ENCODE measurements at regions not wholly inside any gene's neighbourhood (a gene's known extent, or its start where the extent isn't known, plus 50 kb on each side); places are given as distances from the start of the nearest gene placed in this dataset.

- ATAC-seq (ENCODE audit: low read depth) (no peak), DNase-seq (ENCODE audit: low spot score) (no peak)
- TF ChIP-seq CTCF (IDR thresholded peaks at IDR 0.05; ENCODE audit: poor library complexity, severe bottlenecking): no peak
- Histone ChIP-seq H3K36me3 (ENCODE audit: low read depth) (no peaks in the 10 kb centered on the region), H3K27ac (ENCODE audit: poor library complexity, severe bottlenecking) (no peak overlapping the region), H3K9me3 (ENCODE audit: severe bottlenecking) (no peaks in the 10 kb centered on the region), H3K4me1 (ENCODE audit: insufficient read depth, poor library complexity, severe bottlenecking) (no peaks in the 10 kb centered on the region), H3K4me3 (ENCODE audit: severe bottlenecking) (no peak overlapping the region), H3K27me3 (ENCODE audit: insufficient read depth, poor library complexity, severe bottlenecking) (no peaks in the 10 kb centered on the region)
Observed at GRCh38 chr9:80294955-80295354, 723.2 kb downstream of the TLE4 start.

GRCh38 chr9:80294318-80294717 is 722.6 kb downstream of the TLE4 start:
- TF ChIP-seq CTCF (IDR thresholded peaks at IDR 0.05; ENCODE audit: poor library complexity, severe bottlenecking): no peak
- H3K36me3 ChIP-seq (ENCODE audit: low read depth): no peaks in the 10 kb centered on the region
- no peak for ATAC-seq (ENCODE audit: low read depth)
- H3K9me3 ChIP-seq (ENCODE audit: severe bottlenecking): no peaks in the 10 kb centered on the region
- no peak overlapping the region for H3K27ac ChIP-seq (ENCODE audit: poor library complexity, severe bottlenecking)
- H3K4me1 ChIP-seq (ENCODE audit: insufficient read depth, poor library complexity, severe bottlenecking): no peaks in the 10 kb centered on the region
- no peak for DNase-seq (ENCODE audit: low spot score)
- no peaks in the 10 kb centered on the region for H3K27me3 ChIP-seq (ENCODE audit: insufficient read depth, poor library complexity, severe bottlenecking)
- H3K4me3 ChIP-seq (ENCODE audit: severe bottlenecking): no peak overlapping the region

GRCh38 chr9:80292231-80292630 is 720.5 kb downstream of the TLE4 start:
- H3K9me3 ChIP-seq (ENCODE audit: severe bottlenecking): no peaks in the 10 kb centered on the region
- H3K27me3 ChIP-seq (ENCODE audit: insufficient read depth, poor library complexity, severe bottlenecking): no peaks in the 10 kb centered on the region
- H3K36me3 ChIP-seq (ENCODE audit: low read depth): no peaks in the 10 kb centered on the region
- no peaks in the 10 kb centered on the region for H3K4me1 ChIP-seq (ENCODE audit: insufficient read depth, poor library complexity, severe bottlenecking)
- no peak for ATAC-seq (ENCODE audit: low read depth)
- no peak for DNase-seq (ENCODE audit: low spot score)
- H3K4me3 ChIP-seq (ENCODE audit: severe bottlenecking): no peak overlapping the region
- no peak for TF ChIP-seq CTCF (IDR thresholded peaks at IDR 0.05; ENCODE audit: poor library complexity, severe bottlenecking)
- no peak overlapping the region for H3K27ac ChIP-seq (ENCODE audit: poor library complexity, severe bottlenecking)

GRCh38 chr9:80285326-80285725 is 713.6 kb downstream of the TLE4 start:
- H3K27me3 ChIP-seq (ENCODE audit: insufficient read depth, poor library complexity, severe bottlenecking): no peaks in the 10 kb centered on the region
- no peaks in the 10 kb centered on the region for H3K4me1 ChIP-seq (ENCODE audit: insufficient read depth, poor library complexity, severe bottlenecking)
- H3K9me3 ChIP-seq (ENCODE audit: severe bottlenecking): no peaks in the 10 kb centered on the region
- no peaks in the 10 kb centered on the region for H3K36me3 ChIP-seq (ENCODE audit: low read depth)
- H3K27ac ChIP-seq (ENCODE audit: poor library complexity, severe bottlenecking): no peak overlapping the region
- TF ChIP-seq CTCF (IDR thresholded peaks at IDR 0.05; ENCODE audit: poor library complexity, severe bottlenecking): peak; percentile 44
- DNase-seq (ENCODE audit: low spot score): no peak
- no peak for ATAC-seq (ENCODE audit: low read depth)
- no peak overlapping the region for H3K4me3 ChIP-seq (ENCODE audit: severe bottlenecking)

- no peaks in the 10 kb centered on the region for H3K36me3 ChIP-seq (ENCODE audit: low read depth)
- no peak for ATAC-seq (ENCODE audit: low read depth)
- no peak overlapping the region for H3K4me3 ChIP-seq (ENCODE audit: severe bottlenecking)
- H3K9me3 ChIP-seq (ENCODE audit: severe bottlenecking): no peaks in the 10 kb centered on the region
- no peaks in the 10 kb centered on the region for H3K4me1 ChIP-seq (ENCODE audit: insufficient read depth, poor library complexity, severe bottlenecking)
- no peak for DNase-seq (ENCODE audit: low spot score)
- no peak overlapping the region for H3K27ac ChIP-seq (ENCODE audit: poor library complexity, severe bottlenecking)
- H3K27me3 ChIP-seq (ENCODE audit: insufficient read depth, poor library complexity, severe bottlenecking): no peaks in the 10 kb centered on the region
- TF ChIP-seq CTCF (IDR thresholded peaks at IDR 0.05; ENCODE audit: poor library complexity, severe bottlenecking): no peak
Observed at GRCh38 chr9:80282766-80283165, 711.0 kb downstream of the TLE4 start.

Measured in RWPE2 (cell line).